Adrenal gland (tissue), 5 donors: ENCODE measurements at regions not wholly inside any gene's neighbourhood (a gene's known extent, or its start where the extent isn't known, plus 50 kb on each side); places are given as distances from the start of the nearest gene placed in this dataset.

Source experiments
- POLR2A ChIP-seq, 2 donors: fragments of 450-650 bp; IDR thresholded peaks; one replicate each; pipeline ENCODE4 v1.6.1; 2017; ENCODE audit warnings: antibody characterized with exemption in 2 of 2, mild to moderate bottlenecking in 2 of 2, moderate library complexity in 1 of 2
- TF ChIP-seq, protein P1 (sequence below), 6 experiments: fragments of 450-650 bp in 4 of 6; fragments of 200-600 bp in 2 of 6; sonication (generic) in 1 of 6; IDR thresholded peaks; 1 replicate in 5 of 6; 2 replicates in 1 of 6; pipeline versions ENCODE4 v1.5.1 to v1.8.0; 2016 to 2021; ENCODE audit warnings: antibody characterized with exemption in 6 of 6, mild to moderate bottlenecking in 2 of 6, moderate library complexity in 1 of 6
- donor health status: DM: no; HTN: no; CAD: no.

DNA sequence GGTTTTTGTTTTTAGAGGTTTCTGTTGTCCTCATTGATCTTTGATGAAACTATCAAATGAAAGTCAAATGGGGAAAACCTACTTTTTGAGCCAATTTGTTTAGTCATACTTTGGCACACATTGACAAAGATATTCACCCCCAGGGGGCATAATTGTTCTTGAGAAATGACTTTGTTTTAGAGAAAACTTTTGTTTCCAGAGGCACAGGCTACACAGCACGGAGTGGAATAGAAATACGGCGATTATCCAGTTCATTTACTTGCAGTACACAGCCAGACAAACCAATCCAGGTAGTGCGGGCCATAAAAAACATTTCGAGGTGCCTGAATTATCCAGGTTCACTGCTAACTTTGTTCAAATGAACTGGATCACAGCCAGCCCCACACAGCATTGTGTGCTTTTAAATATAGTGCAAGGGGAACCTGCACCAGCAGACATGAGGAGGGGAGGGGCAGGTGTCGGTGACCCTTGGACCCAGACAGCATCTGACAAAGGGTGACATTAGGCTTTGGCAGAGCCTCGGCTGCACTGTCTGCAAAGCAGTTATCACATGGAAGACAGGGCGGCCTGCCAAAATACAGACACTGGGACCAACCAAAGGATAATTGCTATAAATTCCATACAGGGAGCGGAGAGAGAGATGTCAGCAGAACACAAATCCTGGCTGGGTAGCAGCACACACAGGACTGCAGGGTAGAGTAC lies 179.6 kb upstream of the NOCT start:
- TF ChIP-seq, protein P1, sequence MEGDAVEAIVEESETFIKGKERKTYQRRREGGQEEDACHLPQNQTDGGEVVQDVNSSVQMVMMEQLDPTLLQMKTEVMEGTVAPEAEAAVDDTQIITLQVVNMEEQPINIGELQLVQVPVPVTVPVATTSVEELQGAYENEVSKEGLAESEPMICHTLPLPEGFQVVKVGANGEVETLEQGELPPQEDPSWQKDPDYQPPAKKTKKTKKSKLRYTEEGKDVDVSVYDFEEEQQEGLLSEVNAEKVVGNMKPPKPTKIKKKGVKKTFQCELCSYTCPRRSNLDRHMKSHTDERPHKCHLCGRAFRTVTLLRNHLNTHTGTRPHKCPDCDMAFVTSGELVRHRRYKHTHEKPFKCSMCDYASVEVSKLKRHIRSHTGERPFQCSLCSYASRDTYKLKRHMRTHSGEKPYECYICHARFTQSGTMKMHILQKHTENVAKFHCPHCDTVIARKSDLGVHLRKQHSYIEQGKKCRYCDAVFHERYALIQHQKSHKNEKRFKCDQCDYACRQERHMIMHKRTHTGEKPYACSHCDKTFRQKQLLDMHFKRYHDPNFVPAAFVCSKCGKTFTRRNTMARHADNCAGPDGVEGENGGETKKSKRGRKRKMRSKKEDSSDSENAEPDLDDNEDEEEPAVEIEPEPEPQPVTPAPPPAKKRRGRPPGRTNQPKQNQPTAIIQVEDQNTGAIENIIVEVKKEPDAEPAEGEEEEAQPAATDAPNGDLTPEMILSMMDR (IDR thresholded peaks at IDR 0.05) = no peak
- TF ChIP-seq POLR2A (IDR thresholded peaks at IDR 0.05) = no peak
